Activated naive CD4-positive, alpha-beta T cell treated with anti-CD3 and anti-CD28 coated beads, Interleukin-2, amount 10 ng/mL, durations not matched to agents 7 days and 5 days (primary cell): ENCODE measurements at regions not wholly inside any gene's neighbourhood (a gene's known extent, or its start where the extent isn't known, plus 50 kb on each side); places are given as distances from the start of the nearest gene placed in this dataset.

ENCODE experiments used
- CTCF ChIA-PET: fragments of 350-600 bp; sonication (Branson Sonifier 250); formaldehyde crosslinking; loops from one replicate; lab custom pipeline; 2021; ENCODE audit warnings: antibody characterized with exemption; lab: Charles Lee
- DNase-seq: peaks from one replicate; pipeline ENCODE4 v3.0.0-alpha.2; 2020
- H3K27ac Mint-ChIP-seq: one replicate; pipeline ENCODE4 v1.8.0; 2021; ENCODE audit warnings: mild to moderate bottlenecking, moderate library complexity, mixed read lengths
- H3K27me3 Mint-ChIP-seq: one replicate; pipeline ENCODE4 v1.8.0; 2021; ENCODE audit warnings: mild to moderate bottlenecking, mixed read lengths
- H3K36me3 Mint-ChIP-seq: one replicate; pipeline ENCODE4 v1.8.0; 2021; ENCODE audit warnings: mixed read lengths
- H3K4me1 Mint-ChIP-seq: one replicate; pipeline ENCODE4 v1.8.0; 2021; ENCODE audit warnings: mixed read lengths
- H3K4me3 Mint-ChIP-seq: one replicate; pipeline ENCODE4 v1.8.0; 2021; ENCODE audit warnings: mild to moderate bottlenecking, moderate library complexity, mixed read lengths
- H3K9me3 Mint-ChIP-seq: one replicate; pipeline ENCODE4 v1.8.0; 2021; ENCODE audit warnings: mixed read lengths

- Mint-ChIP-seq H3K27ac (no peak overlapping the region), H3K4me3 (no peak overlapping the region), H3K27me3 (no peaks in the 10 kb centered on the region), H3K4me1 (peaks cover 8% of the 10 kb centered on the region), H3K36me3 (no peaks in the 10 kb centered on the region), H3K9me3 (no peaks in the 10 kb centered on the region)
- DNase-seq, result no peak
- CTCF ChIA-PET, result no interaction called here
These were observed 193.2 kb upstream of the RFC3 start for GRCh38 chr13:33624740-33625139.

- Mint-ChIP-seq H3K4me3 (no peak overlapping the region), H3K27me3 (no peaks in the 10 kb centered on the region), H3K4me1 (peaks cover 8% of the 10 kb centered on the region), H3K36me3 (no peaks in the 10 kb centered on the region), H3K27ac (no peak overlapping the region), H3K9me3 (no peaks in the 10 kb centered on the region)
- CTCF ChIA-PET, result no interaction called here
- DNase-seq, result no peak
These were observed 191.5 kb upstream of the RFC3 start for GRCh38 chr13:33626407-33626806.

- Mint-ChIP-seq H3K4me3 (no peak overlapping the region), H3K9me3 (no peaks in the 10 kb centered on the region), H3K36me3 (no peaks in the 10 kb centered on the region), H3K27me3 (no peaks in the 10 kb centered on the region), H3K27ac (no peak overlapping the region), H3K4me1 (peaks cover 8% of the 10 kb centered on the region)
- CTCF ChIA-PET, result no interaction called here
- no peak for DNase-seq
These were observed 189.3 kb upstream of the RFC3 start for GRCh38 chr13:33628662-33629061.

- no peaks in the 10 kb centered on the region for H3K27me3 Mint-ChIP-seq
- DNase-seq, result no peak
- no peaks in the 10 kb centered on the region for H3K9me3 Mint-ChIP-seq
- H3K36me3 Mint-ChIP-seq, result no peaks in the 10 kb centered on the region
- H3K4me1 Mint-ChIP-seq, result peaks cover 2% of the 10 kb centered on the region
- no peak overlapping the region for H3K27ac Mint-ChIP-seq
- no peak overlapping the region for H3K4me3 Mint-ChIP-seq
- CTCF ChIA-PET, result no interaction called here
These were observed 188.2 kb upstream of the RFC3 start for GRCh38 chr13:33629605-33630360.

- CTCF ChIA-PET, result no interaction called here
- Mint-ChIP-seq H3K27ac (no peak overlapping the region), H3K36me3 (no peaks in the 10 kb centered on the region), H3K4me1 (no peaks in the 10 kb centered on the region), H3K27me3 (no peaks in the 10 kb centered on the region), H3K9me3 (no peaks in the 10 kb centered on the region), H3K4me3 (no peak overlapping the region)
- DNase-seq, result no peak
These were observed 184.0 kb upstream of the RFC3 start for GRCh38 chr13:33633701-33634545.

GRCh38 chr13:33634546-33634982 lies 183.4 kb upstream of the RFC3 start:
- H3K27ac Mint-ChIP-seq, result no peak overlapping the region
- CTCF ChIA-PET, result no interaction called here
- DNase-seq, result no peak
- no peak overlapping the region for H3K4me3 Mint-ChIP-seq
- H3K27me3 Mint-ChIP-seq, result no peaks in the 10 kb centered on the region
- H3K4me1 Mint-ChIP-seq, result no peaks in the 10 kb centered on the region
- H3K36me3 Mint-ChIP-seq, result no peaks in the 10 kb centered on the region
- H3K9me3 Mint-ChIP-seq, result no peaks in the 10 kb centered on the region

GRCh38 chr13:33636243-33636642 lies 181.7 kb upstream of the RFC3 start:
- Mint-ChIP-seq H3K9me3 (no peaks in the 10 kb centered on the region), H3K27ac (no peak overlapping the region), H3K36me3 (no peaks in the 10 kb centered on the region), H3K4me3 (no peak overlapping the region), H3K4me1 (no peaks in the 10 kb centered on the region), H3K27me3 (no peaks in the 10 kb centered on the region)
- no peak for DNase-seq
- CTCF ChIA-PET, result no interaction called here

- Mint-ChIP-seq H3K4me1 (no peaks in the 10 kb centered on the region), H3K36me3 (no peaks in the 10 kb centered on the region), H3K4me3 (no peak overlapping the region), H3K27me3 (no peaks in the 10 kb centered on the region), H3K27ac (no peak overlapping the region), H3K9me3 (no peaks in the 10 kb centered on the region)
- no peak for DNase-seq
- CTCF ChIA-PET, result interaction anchor here (0.9 kb wide), 1 partner anchor 87 kb away, joined by 4 read pairs; no protein-coding TSS in a partner anchor
These were observed 180.8 kb upstream of the RFC3 start for GRCh38 chr13:33636955-33637670.

GRCh38 chr13:33637978-33638743 lies 179.8 kb upstream of the RFC3 start:
- CTCF ChIA-PET, result interaction anchor here (0.9 kb wide), 1 partner anchor 86 kb away, joined by 4 read pairs; no protein-coding TSS in a partner anchor
- no peak for DNase-seq
- H3K27ac Mint-ChIP-seq, result no peak overlapping the region

GRCh38 chr13:33639158-33639557 lies 178.8 kb upstream of the RFC3 start:
- H3K9me3 Mint-ChIP-seq, result no peaks in the 10 kb centered on the region
- CTCF ChIA-PET, result no interaction called here
- no peak overlapping the region for H3K27ac Mint-ChIP-seq
- H3K36me3 Mint-ChIP-seq, result no peaks in the 10 kb centered on the region
- H3K27me3 Mint-ChIP-seq, result no peaks in the 10 kb centered on the region
- no peak overlapping the region for H3K4me3 Mint-ChIP-seq
- no peaks in the 10 kb centered on the region for H3K4me1 Mint-ChIP-seq
- DNase-seq, result no peak

More at GRCh38 chr13:33637978-33638743, 179.8 kb upstream of the RFC3 start:
- Mint-ChIP-seq H3K9me3 (no peaks in the 10 kb centered on the region), H3K36me3 (no peaks in the 10 kb centered on the region), H3K27me3 (no peaks in the 10 kb centered on the region), H3K4me1 (no peaks in the 10 kb centered on the region), H3K4me3 (no peak overlapping the region)

GRCh38 chr13:33639626-33640080 lies 178.3 kb upstream of the RFC3 start:
- H3K27ac Mint-ChIP-seq, result no peak overlapping the region
- CTCF ChIA-PET, result no interaction called here

GRCh38 chr13:33640832-33641231 lies 177.1 kb upstream of the RFC3 start:
- no peak overlapping the region for H3K4me3 Mint-ChIP-seq
- H3K27ac Mint-ChIP-seq, result no peak overlapping the region
- no peaks in the 10 kb centered on the region for H3K9me3 Mint-ChIP-seq
- CTCF ChIA-PET, result no interaction called here
- no peaks in the 10 kb centered on the region for H3K4me1 Mint-ChIP-seq
- no peaks in the 10 kb centered on the region for H3K27me3 Mint-ChIP-seq
- no peaks in the 10 kb centered on the region for H3K36me3 Mint-ChIP-seq
- DNase-seq, result no peak

More at GRCh38 chr13:33639626-33640080, 178.3 kb upstream of the RFC3 start:
- DNase-seq, result no peak
- no peaks in the 10 kb centered on the region for H3K4me1 Mint-ChIP-seq
- H3K36me3 Mint-ChIP-seq, result no peaks in the 10 kb centered on the region
- no peak overlapping the region for H3K4me3 Mint-ChIP-seq
- no peaks in the 10 kb centered on the region for H3K9me3 Mint-ChIP-seq
- no peaks in the 10 kb centered on the region for H3K27me3 Mint-ChIP-seq

- H3K9me3 Mint-ChIP-seq, result no peaks in the 10 kb centered on the region
- no peaks in the 10 kb centered on the region for H3K36me3 Mint-ChIP-seq
- H3K4me3 Mint-ChIP-seq, result no peak overlapping the region
- CTCF ChIA-PET, result no interaction called here
- H3K27ac Mint-ChIP-seq, result no peak overlapping the region
- no peaks in the 10 kb centered on the region for H3K27me3 Mint-ChIP-seq
- H3K4me1 Mint-ChIP-seq, result no peaks in the 10 kb centered on the region
- no peak for DNase-seq
These were observed 175.4 kb upstream of the RFC3 start for GRCh38 chr13:33642374-33643065.
